DND-41 (cell line): ENCODE measurements at regions not wholly inside any gene's neighbourhood (a gene's known extent, or its start where the extent isn't known, plus 50 kb on each side); places are given as distances from the start of the nearest gene placed in this dataset.
"Not testable (repeated sequence)": the region's sequence is repeated elsewhere in the genome, so short reads cannot be mapped to it uniquely, and the experiment has no call there.

Experiments used
- ATAC-seq: fragments of 200-7000 bp; cut with Tn5 transposase; 3 replicates; pipeline ENCODE4 v1.9.1; 2021; ENCODE audit warnings: low read depth; ENCODE audit not compliant: insufficient read depth
- DNase-seq: peaks from one replicate; pipeline ENCODE4 v3.0.0-alpha.2; 2020
- H2AFZ ChIP-seq: 2 replicates; pipeline ENCODE4 v1.6.0; 2012; ENCODE audit warnings: low read depth, low read length
- H3K27ac ChIP-seq: 2 replicates; pipeline ENCODE4 v1.5.1; 2012; ENCODE audit warnings: low read length, inconsistent platforms
- H3K27me3 ChIP-seq: fragments of 200-600 bp; sonication (generic); 2 replicates; pipeline ENCODE4 v1.6.0; 2012; ENCODE audit warnings: low read length, mild to moderate bottlenecking, inconsistent platforms; ENCODE audit not compliant: insufficient read depth, poor library complexity
- H3K36me3 ChIP-seq: 2 replicates; pipeline ENCODE4 v1.5.1; 2012; ENCODE audit warnings: low read length, inconsistent platforms; ENCODE audit not compliant: insufficient read depth
- H3K4me1 ChIP-seq: 2 replicates; pipeline ENCODE4 v1.5.1; 2012; ENCODE audit warnings: mild to moderate bottlenecking, low read length; ENCODE audit not compliant: insufficient read depth
- H3K4me2 ChIP-seq: 2 replicates; pipeline ENCODE4 v1.6.0; 2012; ENCODE audit warnings: mild to moderate bottlenecking, moderate library complexity, low read length, inconsistent platforms; ENCODE audit not compliant: insufficient read depth
- H3K4me3 ChIP-seq, 2 experiments: fragments of 200-600 bp in 1 of 2; shearing (Covaris generic) in 1 of 2; 2 replicates each; pipeline ENCODE4 v1.5.1; 2012 to 2016; ENCODE audit warnings: inconsistent platforms in 2 of 2, low read length in 2 of 2, mild to moderate bottlenecking in 2 of 2, low read depth in 1 of 2, moderate library complexity in 1 of 2
- H3K79me2 ChIP-seq: 2 replicates; pipeline ENCODE4 v1.6.0; 2012; ENCODE audit warnings: low read length, inconsistent platforms; ENCODE audit not compliant: insufficient read depth
- H3K9ac ChIP-seq: 2 replicates; pipeline ENCODE4 v1.6.0; 2012; ENCODE audit warnings: low read depth, mild to moderate bottlenecking, inconsistent platforms, low read length, moderate library complexity
- H3K9me3 ChIP-seq: 2 replicates; pipeline ENCODE4 v1.5.1; 2012; ENCODE audit warnings: low read length, moderate library complexity, mild to moderate bottlenecking, inconsistent platforms; ENCODE audit not compliant: insufficient read depth, severe bottlenecking
- H4K20me1 ChIP-seq: 2 replicates; pipeline ENCODE4 v1.6.0; 2012; ENCODE audit warnings: low read length; ENCODE audit not compliant: insufficient read depth
- CTCF ChIP-seq: IDR thresholded peaks from 2 replicates; pipeline ENCODE4 v1.5.1; 2012; ENCODE audit warnings: borderline replicate concordance, low read length, moderate library complexity, mild to moderate bottlenecking; ENCODE audit not compliant: poor library complexity, severe bottlenecking; ENCODE audit errors: extremely low read depth
- EZH2 ChIP-seq: IDR thresholded peaks from 3 replicates; pipeline ENCODE4 v1.6.1; 2012; ENCODE audit warnings: borderline replicate concordance, low read depth, mild to moderate bottlenecking, moderate library complexity, low read length, inconsistent platforms; ENCODE audit not compliant: severe bottlenecking

GRCh38 chr2:184455624-184456023, 142.7 kb upstream of the ZNF804A start:
- Histone ChIP-seq H3K9me3 (no peaks in the 10 kb centered on the region), H3K9ac (no peak overlapping the region), H3K79me2 (no peaks in the 10 kb centered on the region), H3K36me3 (no peaks in the 10 kb centered on the region), H3K4me2 (no peak overlapping the region), H3K27me3 (no peaks in the 10 kb centered on the region), H2AFZ (no peak overlapping the region), H4K20me1 (no peaks in the 10 kb centered on the region), H3K4me3 (no peak overlapping the region), H3K27ac (no peak overlapping the region), H3K4me1 (no peaks in the 10 kb centered on the region)
- DNase-seq (no peak), ATAC-seq (no peak)
- no peak for TF ChIP-seq CTCF
- TF ChIP-seq EZH2 = no peak

- not testable (repeated sequence) for H3K4me3 ChIP-seq, H3K36me3 ChIP-seq, H4K20me1 ChIP-seq, DNase-seq, H2AFZ ChIP-seq, H3K79me2 ChIP-seq, H3K4me1 ChIP-seq, ATAC-seq, H3K4me2 ChIP-seq, H3K27me3 ChIP-seq, H3K27ac ChIP-seq, H3K9me3 ChIP-seq, H3K9ac ChIP-seq
Observed at GRCh38 chr2:184456693-184457092, 141.6 kb upstream of the ZNF804A start.

GRCh38 chr2:184463102-184463865, 135.0 kb upstream of the ZNF804A start:
- DNase-seq (no peak), ATAC-seq (no peak)
- Histone ChIP-seq H3K4me1 (no peaks in the 10 kb centered on the region), H3K79me2 (no peaks in the 10 kb centered on the region), H3K36me3 (no peaks in the 10 kb centered on the region), H3K27me3 (no peaks in the 10 kb centered on the region), H2AFZ (no peak overlapping the region), H3K4me3 (no peak overlapping the region), H3K4me2 (no peak overlapping the region), H3K9me3 (no peaks in the 10 kb centered on the region), H3K27ac (no peak overlapping the region), H3K9ac (no peak overlapping the region), H4K20me1 (no peaks in the 10 kb centered on the region)
- no peak for TF ChIP-seq EZH2
- no peak for TF ChIP-seq CTCF

- H3K36me3 ChIP-seq = no peaks in the 10 kb centered on the region
- H3K4me3 ChIP-seq = no peak overlapping the region
- no peaks in the 10 kb centered on the region for H3K9me3 ChIP-seq
- H3K4me1 ChIP-seq = no peaks in the 10 kb centered on the region
- H3K4me2 ChIP-seq = no peak overlapping the region
- no peak for ATAC-seq
- no peaks in the 10 kb centered on the region for H3K27me3 ChIP-seq
- DNase-seq = no peak
- TF ChIP-seq EZH2 (no peak), CTCF (no peak)
- no peak overlapping the region for H3K27ac ChIP-seq
- H3K79me2 ChIP-seq = no peaks in the 10 kb centered on the region
- no peaks in the 10 kb centered on the region for H4K20me1 ChIP-seq
- no peak overlapping the region for H3K9ac ChIP-seq
- H2AFZ ChIP-seq = no peak overlapping the region
Observed at GRCh38 chr2:184463866-184464248, 134.5 kb upstream of the ZNF804A start.
